K562 (cell line): ENCODE measurements at regions not wholly inside any gene's neighbourhood (a gene's known extent, or its start where the extent isn't known, plus 50 kb on each side); places are given as distances from the start of the nearest gene placed in this dataset.

Source experiments
- ARHGAP35 ChIP-seq: fragments of 450-650 bp; IDR thresholded peaks from 2 replicates; pipeline ENCODE4 v1.6.1; 2018; ENCODE audit not compliant: partially characterized antibody
- CREB1 ChIP-seq, 2 experiments: sonication (generic) in 1 of 2; formaldehyde crosslinking in 1 of 2; IDR thresholded peaks; 2 replicates each; pipeline versions ENCODE4 v1.6.1 to v1.8.0; 2012 to 2022; ENCODE audit warnings: inconsistent platforms in 1 of 2, mild to moderate bottlenecking in 1 of 2, missing genetic modification reagents in 1 of 2, moderate library complexity in 1 of 2
- ELK3 ChIP-seq: fragments of 450-650 bp; formaldehyde crosslinking; IDR thresholded peaks from 2 replicates; pipeline ENCODE4 v1.4.0; 2020; ENCODE audit warnings: mild to moderate bottlenecking
- ETS1 ChIP-seq: conservative IDR thresholded peaks from 2 replicates; pipeline ENCODE4 v1.6.1; 2011; ENCODE audit warnings: low read depth, mild to moderate bottlenecking, low read length; ENCODE audit not compliant: control insufficient read depth
- ETV1 ChIP-seq: fragments of 450-650 bp; conservative IDR thresholded peaks from 2 replicates; pipeline ENCODE4 v1.6.1; 2016; ENCODE audit warnings: missing genetic modification characterization, control low read depth, low read depth, missing compliant biosample characterization
- HSF4 ChIP-seq: fragments of 250-450 bp; sonication (Bioruptor Pico); IDR thresholded peaks from 2 replicates; pipeline ENCODE4 v2.1.2; 2022; ENCODE audit warnings: mild to moderate bottlenecking, moderate library complexity, borderline replicate concordance
- KDM5B ChIP-seq: fragments of 200-600 bp; sonication (generic); IDR thresholded peaks from 2 replicates; pipeline ENCODE4 v1.6.1; 2012; ENCODE audit warnings: low read depth, mild to moderate bottlenecking, moderate library complexity, low read length, control low read depth, inconsistent platforms; ENCODE audit not compliant: insufficient replicate concordance
- MEIS2 ChIP-seq: fragments of 450-650 bp; IDR thresholded peaks from 2 replicates; pipeline ENCODE4 v1.6.1; 2014; ENCODE audit warnings: mild to moderate bottlenecking; ENCODE audit not compliant: partially characterized antibody
- NCOA4 ChIP-seq: fragments of 450-650 bp; IDR thresholded peaks from 2 replicates; pipeline ENCODE4 v1.6.1; 2018; ENCODE audit warnings: mild to moderate bottlenecking; ENCODE audit not compliant: partially characterized antibody
- NFE2L1 ChIP-seq: fragments of 450-650 bp; IDR thresholded peaks from 2 replicates; pipeline ENCODE4 v1.6.1; 2016; ENCODE audit warnings: missing genetic modification characterization, low read depth, mild to moderate bottlenecking, missing compliant biosample characterization, moderate library complexity, borderline replicate concordance
- RAD21 ChIP-seq, 2 experiments: fragments of 250-450 bp in 1 of 2; fragments of 450-650 bp in 1 of 2; sonication (Bioruptor Pico) in 1 of 2; formaldehyde crosslinking in 1 of 2; IDR thresholded peaks in 1 of 2; conservative IDR thresholded peaks in 1 of 2; 2 replicates each; pipeline versions ENCODE4 v1.4.0 to v1.8.0; 2020 to 2022; ENCODE audit warnings: mild to moderate bottlenecking in 2 of 2, moderate library complexity in 1 of 2
- THRAP3 ChIP-seq: fragments of 450-650 bp; IDR thresholded peaks from 2 replicates; pipeline ENCODE4 v1.6.1; 2016; ENCODE audit warnings: mild to moderate bottlenecking, inconsistent platforms, borderline replicate concordance
- ZBTB17 ChIP-seq: fragments of 450-650 bp; formaldehyde crosslinking; IDR thresholded peaks from 2 replicates; pipeline ENCODE4 v1.4.0; 2020; ENCODE audit warnings: mild to moderate bottlenecking
- ZC3H8 ChIP-seq: fragments of 450-650 bp; IDR thresholded peaks from 2 replicates; pipeline ENCODE4 v1.6.1; 2017
- ZFX ChIP-seq: sonication (generic); formaldehyde crosslinking; IDR thresholded peaks from 2 replicates; pipeline ENCODE4 v1.8.0; 2022; ENCODE audit warnings: mild to moderate bottlenecking, missing genetic modification reagents, moderate library complexity
- ZNF175 ChIP-seq: fragments of 200-800 bp; sonication (Bioruptor generic); IDR thresholded peaks from 2 replicates; pipeline ENCODE4 v1.6.1; 2016; ENCODE audit warnings: low read depth, mild to moderate bottlenecking, missing genetic modification characterization, missing compliant biosample characterization
- ZNF24 ChIP-seq: fragments of 450-650 bp; IDR thresholded peaks from 2 replicates; pipeline ENCODE4 v1.6.1; 2016
- ZNF436 ChIP-seq: fragments of 250-450, 450-650 bp; sonication (Bioruptor Pico); formaldehyde crosslinking; IDR thresholded peaks from 2 replicates; pipeline ENCODE4 v1.7.0; 2020; ENCODE audit warnings: mild to moderate bottlenecking
- ZNF551 ChIP-seq: fragments of 250-450 bp; sonication (Bioruptor Pico); IDR thresholded peaks from 2 replicates; pipeline ENCODE4 v1.5.0; 2021; ENCODE audit warnings: mild to moderate bottlenecking, moderate library complexity
- TF ChIP-seq, protein P1 (sequence below), 3 experiments: IDR thresholded peaks in 2 of 3; conservative IDR thresholded peaks in 1 of 3; 2 replicates each; pipeline ENCODE4 v1.5.1; 2011 to 2012; ENCODE audit warnings: low read length in 3 of 3, mild to moderate bottlenecking in 3 of 3, control low read depth in 2 of 3, improper control_type of control experiment in 1 of 3, inconsistent platforms in 1 of 3, low read depth in 1 of 3, mixed read lengths in 1 of 3, moderate library complexity in 1 of 3; ENCODE audit not compliant: insufficient read depth in 2 of 3
- TF ChIP-seq, protein P2 (sequence below): fragments of 450-650 bp; formaldehyde crosslinking; IDR thresholded peaks from 2 replicates; pipeline ENCODE4 v1.4.0; 2020; ENCODE audit warnings: mild to moderate bottlenecking, moderate library complexity

DNA sequence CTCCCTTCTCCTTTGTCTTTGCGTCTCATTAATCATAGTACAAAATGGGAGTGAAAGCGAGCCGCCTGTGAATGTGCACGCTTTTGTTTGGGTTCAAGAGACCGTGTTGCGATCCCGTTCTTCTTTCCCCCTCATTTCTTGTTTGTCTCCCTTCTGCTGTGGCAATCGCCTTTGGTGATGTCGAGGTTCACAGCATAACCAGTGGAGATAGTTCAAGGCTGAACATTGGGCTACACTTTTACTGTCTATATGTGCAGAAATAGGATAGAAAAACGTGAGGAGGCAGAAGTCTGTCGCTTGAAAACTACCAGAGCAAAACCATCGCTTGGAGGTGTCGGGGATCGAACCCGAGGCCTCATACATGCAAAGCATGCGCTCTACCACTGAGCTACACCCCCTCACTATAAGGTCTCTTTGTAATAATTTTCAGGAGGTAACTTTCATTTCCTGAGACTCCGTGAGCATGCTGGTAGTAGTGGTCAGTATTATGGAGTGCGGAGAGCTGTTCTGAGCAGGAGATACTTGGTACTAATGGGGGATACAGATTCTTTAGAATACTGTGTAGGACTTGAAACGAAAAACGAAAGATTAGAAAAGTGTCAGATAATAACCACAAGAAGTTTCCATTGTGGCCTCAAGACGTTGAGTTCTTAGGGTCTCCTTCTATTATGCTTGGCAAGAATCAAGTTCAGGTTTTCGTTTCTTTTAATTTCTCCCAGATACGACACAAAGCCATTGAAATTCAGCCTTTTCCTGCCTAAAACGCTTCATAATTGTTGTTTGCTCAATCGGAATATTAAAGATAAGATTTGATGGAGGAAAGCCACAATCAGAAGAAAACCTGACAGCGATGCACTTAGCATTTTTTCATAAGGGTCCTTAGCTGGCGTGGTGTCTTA is 106.6 kb downstream of the TRIM27 start (continued):
- TF ChIP-seq MEIS2, result peak; percentile 43
- no peak for TF ChIP-seq ZNF436 (CRISPR knock-in tag)
- TF ChIP-seq NCOA4, result no peak
- no peak for TF ChIP-seq ZBTB17 (CRISPR knock-in tag)
- no peak for TF ChIP-seq THRAP3
- no peak for TF ChIP-seq ZNF551 (CRISPR knock-in tag)
- no peak for TF ChIP-seq ELK3 (CRISPR knock-in tag)
- TF ChIP-seq ARHGAP35, result no peak
- 0 out of 2 replicates have a peak, but pooled peaks have one; percentile 4 for TF ChIP-seq ZNF24
- TF ChIP-seq, protein P1, sequence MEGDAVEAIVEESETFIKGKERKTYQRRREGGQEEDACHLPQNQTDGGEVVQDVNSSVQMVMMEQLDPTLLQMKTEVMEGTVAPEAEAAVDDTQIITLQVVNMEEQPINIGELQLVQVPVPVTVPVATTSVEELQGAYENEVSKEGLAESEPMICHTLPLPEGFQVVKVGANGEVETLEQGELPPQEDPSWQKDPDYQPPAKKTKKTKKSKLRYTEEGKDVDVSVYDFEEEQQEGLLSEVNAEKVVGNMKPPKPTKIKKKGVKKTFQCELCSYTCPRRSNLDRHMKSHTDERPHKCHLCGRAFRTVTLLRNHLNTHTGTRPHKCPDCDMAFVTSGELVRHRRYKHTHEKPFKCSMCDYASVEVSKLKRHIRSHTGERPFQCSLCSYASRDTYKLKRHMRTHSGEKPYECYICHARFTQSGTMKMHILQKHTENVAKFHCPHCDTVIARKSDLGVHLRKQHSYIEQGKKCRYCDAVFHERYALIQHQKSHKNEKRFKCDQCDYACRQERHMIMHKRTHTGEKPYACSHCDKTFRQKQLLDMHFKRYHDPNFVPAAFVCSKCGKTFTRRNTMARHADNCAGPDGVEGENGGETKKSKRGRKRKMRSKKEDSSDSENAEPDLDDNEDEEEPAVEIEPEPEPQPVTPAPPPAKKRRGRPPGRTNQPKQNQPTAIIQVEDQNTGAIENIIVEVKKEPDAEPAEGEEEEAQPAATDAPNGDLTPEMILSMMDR (IDR thresholded peaks at IDR 0.05 in 2 of 3, conservative IDR thresholded peaks at IDR 0.05 in 1 of 3; ENCODE audit: insufficient read depth in 2 of 3, low read depth in 1 of 3, low read length in 3 of 3), result no peak
- TF ChIP-seq, protein P2, sequence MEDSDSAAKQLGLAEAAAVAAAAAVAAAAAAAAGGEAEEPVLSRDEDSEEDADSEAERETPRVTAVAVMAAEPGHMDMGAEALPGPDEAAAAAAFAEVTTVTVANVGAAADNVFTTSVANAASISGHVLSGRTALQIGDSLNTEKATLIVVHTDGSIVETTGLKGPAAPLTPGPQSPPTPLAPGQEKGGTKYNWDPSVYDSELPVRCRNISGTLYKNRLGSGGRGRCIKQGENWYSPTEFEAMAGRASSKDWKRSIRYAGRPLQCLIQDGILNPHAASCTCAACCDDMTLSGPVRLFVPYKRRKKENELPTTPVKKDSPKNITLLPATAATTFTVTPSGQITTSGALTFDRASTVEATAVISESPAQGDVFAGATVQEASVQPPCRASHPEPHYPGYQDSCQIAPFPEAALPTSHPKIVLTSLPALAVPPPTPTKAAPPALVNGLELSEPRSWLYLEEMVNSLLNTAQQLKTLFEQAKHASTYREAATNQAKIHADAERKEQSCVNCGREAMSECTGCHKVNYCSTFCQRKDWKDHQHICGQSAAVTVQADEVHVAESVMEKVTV (CRISPR knock-in tag), result no peak
- TF ChIP-seq HSF4 (CRISPR knock-in tag), result no peak
- peak; percentile 61; the same call in 1 of the 2 replicates for TF ChIP-seq CREB1 (IDR thresholded peaks at IDR 0.05)
- peak; percentile 49; the same call in 1 of the 2 replicates for TF ChIP-seq CREB1 (CRISPR knock-in tag; IDR thresholded peaks at IDR 0.05)
- 0 out of 2 replicates have a peak, but pooled peaks have one; percentile 27 for TF ChIP-seq ZNF175 (CRISPR knock-in tag)
- TF ChIP-seq ETV1 (tag), result peak; percentile 20; the same call in 1 of the 2 replicates
- TF ChIP-seq ETS1, result peak; percentile 98
- peak; percentile 24; the same call in 1 of the 2 replicates for TF ChIP-seq ZFX (CRISPR knock-in tag)
- no peak for TF ChIP-seq NFE2L1
- TF ChIP-seq RAD21 (CRISPR knock-in tag; conservative IDR thresholded peaks at IDR 0.05 in 1 of 2, IDR thresholded peaks at IDR 0.05 in 1 of 2), result no peak; a peak in 1 of 4 replicates
- TF ChIP-seq KDM5B, result peak; percentile 41
- TF ChIP-seq ZC3H8, result no peak
